Mesendoderm (in vitro differentiated cells): ENCODE measurements at regions not wholly inside any gene's neighbourhood (a gene's known extent, or its start where the extent isn't known, plus 50 kb on each side); places are given as distances from the start of the nearest gene placed in this dataset.
A peak's percentile ranks its signal among the peaks of the same experiment; 100 is the strongest.

Experiments used
- DNase-seq: peaks from one replicate; pipeline ENCODE4 v3.0.0; 2013
- H2AK5ac ChIP-seq: 2 replicates; pipeline ENCODE4 v1.6.1; 2013; ENCODE audit warnings: low read length, inconsistent platforms
- H2BK120ac ChIP-seq: 2 replicates; pipeline ENCODE4 v1.6.1; 2013; ENCODE audit warnings: low read depth, mild to moderate bottlenecking, low read length, moderate library complexity, mixed read lengths
- H2BK15ac ChIP-seq: replicated peaks from 2 replicates; pipeline ENCODE4 v1.6.1; 2013; ENCODE audit warnings: low read depth, mild to moderate bottlenecking, moderate library complexity
- H2BK5ac ChIP-seq: 2 replicates; pipeline ENCODE4 v1.6.1; 2013; ENCODE audit warnings: low read length, inconsistent platforms
- H3K18ac ChIP-seq: 2 replicates; pipeline ENCODE4 v1.6.1; 2013; ENCODE audit warnings: mild to moderate bottlenecking, low read length, mixed read lengths
- H3K23ac ChIP-seq: one replicate; pipeline ENCODE4 v1.6.1; 2013; ENCODE audit warnings: low read length
- H3K27ac ChIP-seq: 2 replicates; pipeline ENCODE4 v1.5.1; 2013; ENCODE audit warnings: low read depth, mild to moderate bottlenecking, inconsistent platforms, low read length, moderate library complexity
- H3K27me3 ChIP-seq: 2 replicates; pipeline ENCODE4 v1.6.1; 2013; ENCODE audit warnings: low read length, control low read depth, mild to moderate bottlenecking, inconsistent platforms; ENCODE audit not compliant: insufficient read depth, poor library complexity
- H3K36me3 ChIP-seq: 2 replicates; pipeline ENCODE4 v1.6.1; 2013; ENCODE audit warnings: low read length, inconsistent platforms; ENCODE audit not compliant: control insufficient read depth, insufficient read depth
- H3K4ac ChIP-seq: one replicate; pipeline ENCODE4 v1.6.1; 2013; ENCODE audit warnings: low read depth, mild to moderate bottlenecking, low read length, moderate library complexity
- H3K4me1 ChIP-seq: 2 replicates; pipeline ENCODE4 v1.6.1; 2013; ENCODE audit warnings: low read depth, low read length, inconsistent platforms; ENCODE audit not compliant: control insufficient read depth
- H3K4me2 ChIP-seq: 2 replicates; pipeline ENCODE4 v1.6.1; 2013; ENCODE audit warnings: low read length
- H3K4me3 ChIP-seq: 2 replicates; pipeline ENCODE4 v1.5.1; 2013; ENCODE audit warnings: mild to moderate bottlenecking, low read length
- H3K56ac ChIP-seq: one replicate; pipeline ENCODE4 v1.6.1; 2013; ENCODE audit warnings: low read length
- H3K79me1 ChIP-seq: 2 replicates; pipeline ENCODE4 v1.6.1; 2013; ENCODE audit warnings: low read length, inconsistent platforms
- H3K79me2 ChIP-seq: 2 replicates; pipeline ENCODE4 v1.6.1; 2013; ENCODE audit warnings: mild to moderate bottlenecking, low read length; ENCODE audit not compliant: control insufficient read depth, insufficient read depth
- H3K9ac ChIP-seq: 2 replicates; pipeline ENCODE4 v1.6.1; 2013; ENCODE audit warnings: low read length, inconsistent platforms
- H4K5ac ChIP-seq: one replicate; pipeline ENCODE4 v1.6.1; 2013; ENCODE audit warnings: low read length
- H4K8ac ChIP-seq: one replicate; pipeline ENCODE4 v1.6.1; 2013; ENCODE audit warnings: low read depth, mild to moderate bottlenecking, control low read depth, low read length, moderate library complexity
- WGBS: extraction: QIAGEN DNeasy Blood & Tissue Kit; methylation state at CpG from one replicate; pipeline ENCODE4 v1.1.7; 2013; ENCODE audit warnings: low lambda C conversion rate, missing lambda C conversion rate; ENCODE audit not compliant: insufficient coverage; ENCODE audit errors: extremely low coverage; 5-methylcytosine and 5-hydroxymethylcytosine counted together

DNA sequence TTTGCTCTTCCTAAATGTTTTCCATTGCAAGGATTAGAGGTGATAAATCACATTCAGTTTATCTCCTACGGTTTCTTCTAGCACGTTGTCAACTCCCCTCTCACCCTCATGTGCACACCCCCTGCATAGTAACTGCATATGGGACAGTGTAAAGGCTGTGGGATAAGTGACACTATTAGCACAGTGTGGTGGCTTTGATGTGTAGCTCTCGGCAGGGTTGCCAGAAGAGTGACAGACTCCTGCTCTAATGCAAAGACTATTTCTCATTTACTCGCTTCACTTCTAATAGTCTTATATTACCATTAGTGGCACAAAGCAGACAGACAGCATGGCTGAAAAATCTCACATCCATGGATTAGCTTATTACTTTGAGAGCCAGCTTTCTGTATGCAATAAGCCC, 454.6 kb downstream of the CETN3 start:
- Histone ChIP-seq H3K4me1 (peaks cover 4% of the 10 kb centered on the region), H3K9ac (no peak overlapping the region), H2BK120ac (peak overlapping the region; percentile 85), H3K79me2 (no peaks in the 10 kb centered on the region), H3K79me1 (no peaks in the 10 kb centered on the region), H2BK5ac (no peak overlapping the region), H4K5ac (no peak overlapping the region), H3K27ac (no peak overlapping the region), H3K4me3 (no peak overlapping the region), H3K18ac (peak overlapping the region; percentile 97), H4K8ac (no peak overlapping the region), H3K4ac (no peak overlapping the region), H3K4me2 (no peak overlapping the region), H2BK15ac (no peak overlapping the region), H3K36me3 (no peaks in the 10 kb centered on the region), H3K27me3 (no peaks in the 10 kb centered on the region), H3K56ac (no peak overlapping the region), H3K23ac (no peak overlapping the region), H2AK5ac (no peak overlapping the region)
- DNase-seq: peak; percentile 67
- no CpG with 5 or more reads among the region's 4 CpGs for WGBS

DNA sequence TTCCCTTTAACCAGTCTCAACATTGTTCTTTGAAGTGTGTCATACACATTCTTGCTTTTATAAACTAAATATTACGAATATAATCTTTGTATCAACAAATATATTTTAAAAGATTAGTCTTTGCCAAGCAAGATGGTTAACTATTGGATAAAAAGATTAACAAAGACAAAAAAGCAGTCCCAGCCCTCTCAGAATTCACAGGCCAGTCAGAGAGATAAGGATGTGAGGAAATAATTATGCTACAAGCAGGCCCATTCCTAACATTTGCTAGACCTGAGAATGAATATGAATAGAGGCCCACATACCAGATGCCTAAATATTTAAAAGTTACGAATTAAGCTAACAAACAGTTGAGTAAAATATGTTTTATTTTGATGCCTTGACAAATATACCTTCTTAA, 457.7 kb downstream of the CETN3 start:
- Histone ChIP-seq H3K56ac (no peak overlapping the region), H3K9ac (no peak overlapping the region), H2BK5ac (no peak overlapping the region), H3K27me3 (no peaks in the 10 kb centered on the region), H3K4me1 (peaks cover 4% of the 10 kb centered on the region), H3K79me2 (no peaks in the 10 kb centered on the region), H2BK120ac (no peak overlapping the region), H2AK5ac (no peak overlapping the region), H3K18ac (no peak overlapping the region), H2BK15ac (no peak overlapping the region), H3K36me3 (no peaks in the 10 kb centered on the region), H3K4me3 (no peak overlapping the region), H3K79me1 (no peaks in the 10 kb centered on the region), H4K8ac (no peak overlapping the region), H3K27ac (no peak overlapping the region), H3K4ac (no peak overlapping the region), H3K4me2 (no peak overlapping the region), H3K23ac (no peak overlapping the region), H4K5ac (no peak overlapping the region)
- no CpG with 5 or more reads among the region's 2 CpGs for WGBS
- peak; percentile 54 for DNase-seq

DNA sequence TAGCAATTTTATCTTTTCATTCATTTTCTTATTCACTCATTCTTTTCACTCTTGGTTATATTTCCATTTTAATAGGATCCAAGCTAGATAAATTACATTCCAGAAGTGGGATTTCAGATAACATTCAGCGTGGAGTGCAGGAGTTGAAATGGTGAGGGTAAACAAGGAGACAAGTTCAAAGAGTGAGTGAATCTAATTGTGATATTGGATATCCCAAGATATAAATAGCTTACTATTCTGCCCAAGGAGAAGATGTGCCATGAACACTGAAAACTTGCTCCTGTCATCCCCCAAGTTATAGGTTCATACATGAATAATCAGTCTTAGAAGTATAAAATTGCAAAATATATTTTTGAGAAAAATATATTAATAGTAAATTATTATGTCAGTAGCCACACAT, 459.3 kb downstream of the CETN3 start:
- no peaks in the 10 kb centered on the region for H3K79me2 ChIP-seq

DNA sequence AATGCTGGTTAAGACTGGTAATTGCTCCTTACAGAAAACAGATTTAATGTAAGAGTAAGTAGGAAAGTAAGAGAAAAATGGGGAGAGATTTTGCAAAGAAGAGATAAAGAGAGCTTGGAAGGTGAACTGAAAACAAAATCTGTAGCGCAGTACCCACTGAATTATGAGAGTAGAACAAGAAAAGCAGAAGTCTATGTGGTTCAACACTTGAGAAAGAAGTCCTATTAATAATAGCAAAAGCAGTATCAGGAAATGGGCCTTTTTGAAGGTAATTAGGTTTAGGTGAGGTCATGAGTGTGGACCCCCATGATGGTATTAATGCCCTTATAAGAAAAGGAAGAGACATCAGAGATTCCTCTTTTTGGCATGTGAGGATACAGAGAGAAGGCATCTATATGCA, 460.6 kb downstream of the CETN3 start:
- H3K4ac ChIP-seq: no peak overlapping the region
- H3K4me3 ChIP-seq: no peak overlapping the region

More for the DNA sequence above, 459.3 kb downstream of the CETN3 start:
- H3K27ac ChIP-seq: no peak overlapping the region
- H3K4ac ChIP-seq: no peak overlapping the region
- H4K8ac ChIP-seq: no peak overlapping the region
- H3K9ac ChIP-seq: no peak overlapping the region
- H3K56ac ChIP-seq: no peak overlapping the region
- DNase-seq: no peak
- no peak overlapping the region for H2AK5ac ChIP-seq
- no peak overlapping the region for H3K4me2 ChIP-seq
- H3K27me3 ChIP-seq: no peaks in the 10 kb centered on the region
- H2BK5ac ChIP-seq: no peak overlapping the region
- no peak overlapping the region for H4K5ac ChIP-seq
- H3K4me3 ChIP-seq: no peak overlapping the region
- no peak overlapping the region for H3K18ac ChIP-seq
- no peaks in the 10 kb centered on the region for H3K79me1 ChIP-seq
- no CpG with 5 or more reads among the region's 1 CpG for WGBS
- no peak overlapping the region for H3K23ac ChIP-seq
- no peaks in the 10 kb centered on the region for H3K36me3 ChIP-seq
- peaks cover 4% of the 10 kb centered on the region for H3K4me1 ChIP-seq
- no peak overlapping the region for H2BK120ac ChIP-seq
- no peak overlapping the region for H2BK15ac ChIP-seq

DNA sequence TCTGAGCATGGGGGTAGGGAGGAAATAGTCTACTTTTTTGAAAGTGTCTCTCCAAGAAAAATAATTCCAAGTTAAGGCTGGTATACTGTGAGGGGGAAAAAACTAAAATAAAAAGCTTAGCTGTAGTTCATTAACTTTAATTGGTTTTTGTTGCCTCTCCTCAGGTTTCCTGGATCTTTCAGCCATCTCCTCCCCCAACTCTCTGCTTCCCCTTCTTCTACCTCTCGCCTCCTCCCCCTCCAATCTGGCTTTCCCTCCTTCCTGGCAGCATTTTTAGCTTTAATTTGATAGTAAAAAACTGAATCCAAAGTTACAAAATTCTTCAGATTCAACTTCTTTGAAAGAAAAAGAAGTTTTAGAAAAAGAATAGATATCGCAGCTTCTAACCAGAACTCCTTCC, 462.6 kb downstream of the CETN3 start:
- no peak overlapping the region for H3K27ac ChIP-seq
- H3K9ac ChIP-seq: no peak overlapping the region
- no peak overlapping the region for H4K5ac ChIP-seq
- H2BK5ac ChIP-seq: no peak overlapping the region
- H2BK120ac ChIP-seq: no peak overlapping the region
- no peak for DNase-seq
- no peak overlapping the region for H3K4me2 ChIP-seq
- no peak overlapping the region for H3K4ac ChIP-seq
- no peak overlapping the region for H4K8ac ChIP-seq
- no peaks in the 10 kb centered on the region for H3K36me3 ChIP-seq
- H3K4me3 ChIP-seq: no peak overlapping the region
- no peak overlapping the region for H3K56ac ChIP-seq
- H3K27me3 ChIP-seq: no peaks in the 10 kb centered on the region
- H3K79me1 ChIP-seq: no peaks in the 10 kb centered on the region
- no peak overlapping the region for H2AK5ac ChIP-seq
- no peak overlapping the region for H3K23ac ChIP-seq
- no peaks in the 10 kb centered on the region for H3K4me1 ChIP-seq
- H3K18ac ChIP-seq: no peak overlapping the region
- WGBS: no CpG with 5 or more reads among the region's 2 CpGs
- H2BK15ac ChIP-seq: no peak overlapping the region
- H3K79me2 ChIP-seq: no peaks in the 10 kb centered on the region

More for the DNA sequence above, 460.6 kb downstream of the CETN3 start:
- Histone ChIP-seq H3K9ac (no peak overlapping the region), H3K4me1 (peaks cover 4% of the 10 kb centered on the region), H2BK15ac (peak overlapping the region; percentile 78), H2BK120ac (no peak overlapping the region), H3K27ac (no peak overlapping the region), H4K8ac (no peak overlapping the region), H2AK5ac (no peak overlapping the region), H3K23ac (no peak overlapping the region), H4K5ac (no peak overlapping the region), H3K79me1 (no peaks in the 10 kb centered on the region), H3K79me2 (no peaks in the 10 kb centered on the region), H3K56ac (no peak overlapping the region), H3K4me2 (no peak overlapping the region), H3K27me3 (no peaks in the 10 kb centered on the region), H2BK5ac (no peak overlapping the region), H3K18ac (no peak overlapping the region), H3K36me3 (no peaks in the 10 kb centered on the region)
- DNase-seq: no peak
- WGBS: no CpG with 5 or more reads among the region's 1 CpG

DNA sequence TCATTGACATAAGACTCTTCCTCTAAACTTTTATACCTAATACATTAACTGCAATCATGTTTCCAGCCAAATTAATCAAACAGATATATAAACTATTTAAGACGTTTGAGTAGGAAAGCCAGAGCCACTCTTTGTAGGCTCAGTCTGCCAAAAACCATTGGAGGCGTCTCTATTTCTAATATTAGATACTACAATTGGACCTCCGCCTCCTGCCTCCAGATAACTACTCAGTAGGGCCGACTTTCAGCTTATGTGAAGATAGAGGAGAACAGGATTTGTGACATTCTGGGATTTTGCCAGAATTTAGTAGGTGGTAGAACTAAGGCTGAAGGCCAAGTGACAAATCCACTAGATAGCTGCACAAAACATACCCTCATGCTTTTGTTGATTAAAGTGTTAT, 463.0 kb downstream of the CETN3 start:
- Histone ChIP-seq H2BK120ac (no peak overlapping the region), H3K9ac (no peak overlapping the region), H3K4me1 (no peaks in the 10 kb centered on the region), H3K27me3 (no peaks in the 10 kb centered on the region), H2AK5ac (no peak overlapping the region), H4K5ac (no peak overlapping the region), H3K23ac (no peak overlapping the region), H2BK5ac (no peak overlapping the region), H3K56ac (no peak overlapping the region), H3K4me3 (no peak overlapping the region), H2BK15ac (no peak overlapping the region), H3K18ac (no peak overlapping the region), H3K79me2 (no peaks in the 10 kb centered on the region), H3K4me2 (no peak overlapping the region), H3K79me1 (no peaks in the 10 kb centered on the region), H3K36me3 (no peaks in the 10 kb centered on the region), H3K4ac (no peak overlapping the region), H4K8ac (no peak overlapping the region), H3K27ac (no peak overlapping the region)
- DNase-seq: no peak
- no CpG with 5 or more reads among the region's 4 CpGs for WGBS
